HEK293T (cell line): ENCODE measurements at regions not wholly inside any gene's neighbourhood (a gene's known extent, or its start where the extent isn't known, plus 50 kb on each side); places are given as distances from the start of the nearest gene placed in this dataset.

Experiments used
- ARNT ChIP-seq: fragments of 450-650 bp; IDR thresholded peaks from 2 replicates; pipeline ENCODE4 v1.6.1; 2017; ENCODE audit warnings: mild to moderate bottlenecking
- BHLHE40 ChIP-seq: fragments of 450-650 bp; IDR thresholded peaks from 2 replicates; pipeline ENCODE4 v1.6.1; 2016; ENCODE audit warnings: mild to moderate bottlenecking, moderate library complexity, borderline replicate concordance
- FOXA1 ChIP-seq: fragments of 450-650 bp; IDR thresholded peaks from 2 replicates; pipeline ENCODE4 v1.6.1; 2016; ENCODE audit warnings: mild to moderate bottlenecking
- FOXK2 ChIP-seq: fragments of 450-650 bp; IDR thresholded peaks from 2 replicates; pipeline ENCODE4 v1.6.1; 2016; ENCODE audit warnings: mild to moderate bottlenecking
- FOXM1 ChIP-seq: fragments of 450-650 bp; IDR thresholded peaks from 2 replicates; pipeline ENCODE4 v1.6.1; 2017; ENCODE audit warnings: mild to moderate bottlenecking, borderline replicate concordance
- L3MBTL2 ChIP-seq: fragments of 450-650 bp; conservative IDR thresholded peaks from 2 replicates; pipeline ENCODE4 v1.6.1; 2016; ENCODE audit warnings: mild to moderate bottlenecking
- NFRKB ChIP-seq: fragments of 450-650 bp; IDR thresholded peaks from 2 replicates; pipeline ENCODE4 v1.6.1; 2016; ENCODE audit warnings: mild to moderate bottlenecking, moderate library complexity
- PKNOX1 ChIP-seq: fragments of 450-650 bp; IDR thresholded peaks from 2 replicates; pipeline ENCODE4 v1.6.1; 2016
- SP1 ChIP-seq: fragments of 450-650 bp; IDR thresholded peaks from 2 replicates; pipeline ENCODE4 v1.6.1; 2017
- ZNF384 ChIP-seq: fragments of 450-650 bp; IDR thresholded peaks from 2 replicates; pipeline ENCODE4 v1.6.1; 2016

DNA sequence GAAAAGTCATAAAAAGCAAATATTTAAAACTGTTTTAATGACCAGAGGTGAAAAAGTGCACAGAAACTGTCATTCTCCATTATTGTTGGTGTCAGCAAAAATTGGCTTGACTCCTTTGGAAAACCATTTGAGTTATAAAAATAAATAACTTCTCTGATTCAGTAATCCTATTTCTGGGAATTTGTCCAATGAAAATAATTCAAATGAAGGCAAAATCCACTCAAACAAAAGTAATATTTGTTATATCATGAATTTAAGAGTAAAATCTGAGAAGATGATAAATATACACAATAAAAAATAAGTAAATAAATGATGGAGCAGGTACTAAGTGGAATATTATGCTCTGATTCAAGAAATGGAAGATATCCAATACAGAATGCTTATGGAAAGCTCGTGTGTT is 326.6 kb upstream of the KLF6 start:
- TF ChIP-seq ARNT (no peak), FOXK2 (no peak), FOXM1 (no peak), NFRKB (no peak), L3MBTL2 (no peak), FOXA1 (no peak), BHLHE40 (no peak), PKNOX1 (no peak), SP1 (no peak), ZNF384 (no peak)
